ENCODE measurements at regions not wholly inside any gene's neighbourhood (a gene's known extent, or its start where the extent isn't known, plus 50 kb on each side); places are given as distances from the start of the nearest gene placed in this dataset.
"Not testable (repeated sequence)": the region's sequence is repeated elsewhere in the genome, so short reads cannot be mapped to it uniquely, and the experiment has no call there.

DNA sequence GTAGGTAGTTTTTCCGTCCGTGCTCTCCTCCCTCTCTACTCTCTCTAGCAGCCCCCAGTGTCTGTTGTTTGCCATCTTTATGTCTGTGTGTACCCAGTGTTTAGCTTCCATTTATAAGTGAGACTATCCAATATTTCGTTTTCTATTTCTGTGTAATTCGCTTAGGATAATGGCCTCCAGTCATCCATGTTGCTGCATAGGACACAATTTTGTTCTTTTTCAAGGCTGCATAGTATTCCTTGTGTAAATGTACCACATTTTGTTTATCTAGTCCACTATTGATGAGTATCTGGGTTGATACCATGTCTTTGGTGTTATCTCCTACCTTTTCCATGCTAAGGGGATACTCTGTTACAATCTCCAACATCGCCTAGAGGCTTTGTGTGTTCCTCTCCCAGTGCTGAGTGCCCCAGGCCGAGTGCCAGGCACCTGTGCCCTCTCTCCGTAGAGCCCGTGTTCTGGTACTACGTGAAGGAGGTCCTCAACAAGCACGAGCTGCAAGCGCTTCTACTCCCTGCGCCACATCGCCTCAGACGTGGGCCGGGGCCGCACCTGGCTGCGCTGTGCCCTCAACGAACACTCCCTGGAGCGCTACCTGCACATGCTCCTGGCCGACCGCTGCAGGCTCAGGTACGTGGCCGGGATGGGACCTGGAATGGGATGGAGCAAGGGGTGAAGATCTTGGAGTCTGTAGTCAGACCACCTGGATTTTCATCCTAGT, 51.0 kb downstream of the NPIPB11 start:
- TF ChIP-seq POLR2A (IDR thresholded peaks at IDR 0.05), result not testable (repeated sequence)
- TF ChIP-seq, protein P1, sequence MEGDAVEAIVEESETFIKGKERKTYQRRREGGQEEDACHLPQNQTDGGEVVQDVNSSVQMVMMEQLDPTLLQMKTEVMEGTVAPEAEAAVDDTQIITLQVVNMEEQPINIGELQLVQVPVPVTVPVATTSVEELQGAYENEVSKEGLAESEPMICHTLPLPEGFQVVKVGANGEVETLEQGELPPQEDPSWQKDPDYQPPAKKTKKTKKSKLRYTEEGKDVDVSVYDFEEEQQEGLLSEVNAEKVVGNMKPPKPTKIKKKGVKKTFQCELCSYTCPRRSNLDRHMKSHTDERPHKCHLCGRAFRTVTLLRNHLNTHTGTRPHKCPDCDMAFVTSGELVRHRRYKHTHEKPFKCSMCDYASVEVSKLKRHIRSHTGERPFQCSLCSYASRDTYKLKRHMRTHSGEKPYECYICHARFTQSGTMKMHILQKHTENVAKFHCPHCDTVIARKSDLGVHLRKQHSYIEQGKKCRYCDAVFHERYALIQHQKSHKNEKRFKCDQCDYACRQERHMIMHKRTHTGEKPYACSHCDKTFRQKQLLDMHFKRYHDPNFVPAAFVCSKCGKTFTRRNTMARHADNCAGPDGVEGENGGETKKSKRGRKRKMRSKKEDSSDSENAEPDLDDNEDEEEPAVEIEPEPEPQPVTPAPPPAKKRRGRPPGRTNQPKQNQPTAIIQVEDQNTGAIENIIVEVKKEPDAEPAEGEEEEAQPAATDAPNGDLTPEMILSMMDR (IDR thresholded peaks at IDR 0.05), result not testable (repeated sequence)

Data from thyroid gland (tissue), 4 donors.